Keratinocyte (primary cell): ENCODE measurements at regions not wholly inside any gene's neighbourhood (a gene's known extent, or its start where the extent isn't known, plus 50 kb on each side); places are given as distances from the start of the nearest gene placed in this dataset.

Experiments
- CTCF ChIP-seq, 3 experiments: IDR thresholded peaks in 1 of 3; conservative IDR thresholded peaks in 1 of 3; optimal IDR thresholded peaks in 1 of 3; 2 replicates in 2 of 3; 3 replicates in 1 of 3; pipeline versions ENCODE3 to v1.5.1; 2011; ENCODE audit warnings: low read length in 3 of 3, mild to moderate bottlenecking in 3 of 3, moderate library complexity in 2 of 3, control low read depth in 1 of 3, inconsistent platforms in 1 of 3; ENCODE audit not compliant: insufficient read depth in 2 of 3; ENCODE audit errors: extremely low read depth in 1 of 3
- EZH2 ChIP-seq: IDR thresholded peaks from one replicate; pipeline ENCODE4 v1.6.1; 2012; ENCODE audit warnings: inconsistent platforms, mild to moderate bottlenecking, low read length, moderate library complexity

GRCh38 chr2:212928681-212929080, 222.7 kb downstream of the IKZF2 start:
- TF ChIP-seq CTCF (optimal IDR thresholded peaks at IDR 0.05 in 1 of 3, IDR thresholded peaks at IDR 0.05 in 1 of 3, conservative IDR thresholded peaks at IDR 0.05 in 1 of 3; ENCODE audit: extremely low read depth in 1 of 3, insufficient read depth in 2 of 3, low read length in 3 of 3) (no peak), EZH2 (no peak)
